ENCODE measurements at regions not wholly inside any gene's neighbourhood (a gene's known extent, or its start where the extent isn't known, plus 50 kb on each side); places are given as distances from the start of the nearest gene placed in this dataset.

DNA sequence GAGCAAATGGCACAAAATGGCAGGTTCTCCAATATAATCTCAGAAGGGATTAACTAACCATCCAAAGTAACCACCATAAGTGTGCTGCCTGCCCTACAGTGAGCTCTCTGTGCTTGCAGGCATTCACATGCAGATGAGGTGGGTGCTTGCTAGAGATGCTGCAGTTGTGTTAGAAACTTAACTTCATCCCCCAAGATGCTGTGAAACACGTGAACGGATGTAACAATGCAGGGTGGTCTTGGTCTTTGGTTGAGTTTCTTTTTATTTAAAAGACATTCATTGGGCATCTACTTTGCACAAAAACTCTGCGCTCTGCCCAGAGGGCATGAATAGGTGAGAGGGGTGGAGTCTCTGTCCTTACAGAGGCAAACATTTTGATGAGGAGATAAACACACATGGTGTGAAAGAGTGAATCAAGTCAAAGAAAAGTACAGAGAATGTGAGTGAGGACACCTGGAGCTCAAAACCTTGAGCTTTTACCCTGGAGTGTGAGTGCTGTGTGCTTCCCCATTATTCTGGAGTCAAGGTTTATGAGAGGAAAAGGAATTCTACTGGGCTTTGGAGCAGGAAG, 143.9 kb upstream of the DAP start:
- peaks cover 16% of the 10 kb centered on the region for H3K4me1 ChIP-seq
- Mint-ChIP-seq H3K36me3 (no peaks in the 10 kb centered on the region), H3K4me3 (no peak overlapping the region), H3K27ac (no peak overlapping the region), H3K9me3 (no peaks in the 10 kb centered on the region), H3K27me3 (ENCODE audit: insufficient read depth, low read depth) (peaks cover 2% of the 10 kb centered on the region), H3K4me1 (peaks cover 17% of the 10 kb centered on the region)
- H3F3A ChIP-seq (ENCODE audit: low read depth) = peaks cover 8% of the 10 kb centered on the region
- no peaks in the 10 kb centered on the region for H3K36me3 ChIP-seq
- no peaks in the 10 kb centered on the region for H3K79me2 ChIP-seq (ENCODE audit: low read depth)
- peak overlapping the region; percentile 8 for H2AFZ ChIP-seq (replicated peaks)
- peak; percentile 34 for DNase-seq (ENCODE audit: low spot score)
- no peaks in the 10 kb centered on the region for H3K9me3 ChIP-seq (ENCODE audit: low read depth)
- no peak overlapping the region for H3K4me3 ChIP-seq
- H4K20me1 ChIP-seq (ENCODE audit: low read depth) = no peaks in the 10 kb centered on the region
- no peak overlapping the region for H3K9ac ChIP-seq
- no peak overlapping the region for H3K27ac ChIP-seq
- TF ChIP-seq EZH2 (IDR thresholded peaks at IDR 0.05) = no peak
- no peak for TF ChIP-seq CTCF (IDR thresholded peaks at IDR 0.05)
- no peak for TF ChIP-seq EZH2phosphoT487 (IDR thresholded peaks at IDR 0.05)
- peak overlapping the region; percentile 8 for H3K4me2 ChIP-seq
- no peaks in the 10 kb centered on the region for H3K27me3 ChIP-seq

- H3F3A ChIP-seq (ENCODE audit: low read depth) = peaks cover 18% of the 10 kb centered on the region
- no peaks in the 10 kb centered on the region for H3K36me3 Mint-ChIP-seq
- no peak for DNase-seq (ENCODE audit: low spot score)
- no peak overlapping the region for H3K4me3 Mint-ChIP-seq
- H3K79me2 ChIP-seq (ENCODE audit: low read depth) = no peaks in the 10 kb centered on the region
- no peak overlapping the region for H3K27ac Mint-ChIP-seq
- no peaks in the 10 kb centered on the region for H3K36me3 ChIP-seq
- peaks cover 25% of the 10 kb centered on the region for H3K4me1 ChIP-seq
- H3K27me3 ChIP-seq = no peaks in the 10 kb centered on the region
- H2AFZ ChIP-seq (replicated peaks) = no peak overlapping the region
- H4K20me1 ChIP-seq (ENCODE audit: low read depth) = no peaks in the 10 kb centered on the region
- TF ChIP-seq EZH2phosphoT487 (IDR thresholded peaks at IDR 0.05) (no peak), CTCF (IDR thresholded peaks at IDR 0.05) (no peak), EZH2 (IDR thresholded peaks at IDR 0.05) (no peak)
- H3K4me1 Mint-ChIP-seq = peaks cover 17% of the 10 kb centered on the region
- no peak overlapping the region for H3K4me3 ChIP-seq
- H3K9me3 Mint-ChIP-seq = no peaks in the 10 kb centered on the region
- no peak overlapping the region for H3K9ac ChIP-seq
- H3K27me3 Mint-ChIP-seq (ENCODE audit: insufficient read depth, low read depth) = peaks cover 2% of the 10 kb centered on the region
- H3K9me3 ChIP-seq (ENCODE audit: low read depth) = no peaks in the 10 kb centered on the region
- no peak overlapping the region for H3K4me2 ChIP-seq
- H3K27ac ChIP-seq = no peak overlapping the region
Measured at GRCh38 chr5:10903786-10904560, 142.9 kb upstream of the DAP start.

- H3K4me3 ChIP-seq = no peak overlapping the region
Measured at GRCh38 chr5:10902145-10902544, 141.1 kb upstream of the DAP start.

More at GRCh38 chr5:10902145-10902544, 141.1 kb upstream of the DAP start:
- Histone ChIP-seq H3K4me2 (no peak overlapping the region), H2AFZ (replicated peaks) (no peak overlapping the region), H3K27ac (no peak overlapping the region), H3F3A (ENCODE audit: low read depth) (peaks cover 29% of the 10 kb centered on the region), H3K79me2 (ENCODE audit: low read depth) (no peaks in the 10 kb centered on the region), H3K9me3 (ENCODE audit: low read depth) (no peaks in the 10 kb centered on the region), H3K9ac (no peak overlapping the region), H4K20me1 (ENCODE audit: low read depth) (no peaks in the 10 kb centered on the region), H3K4me1 (peaks cover 35% of the 10 kb centered on the region), H3K27me3 (no peaks in the 10 kb centered on the region), H3K36me3 (no peaks in the 10 kb centered on the region)
- H3K27me3 Mint-ChIP-seq (ENCODE audit: insufficient read depth, low read depth) = peaks cover 2% of the 10 kb centered on the region
- H3K9me3 Mint-ChIP-seq = no peaks in the 10 kb centered on the region
- peaks cover 26% of the 10 kb centered on the region for H3K4me1 Mint-ChIP-seq
- no peak overlapping the region for H3K4me3 Mint-ChIP-seq
- DNase-seq (ENCODE audit: low spot score) = no peak
- H3K36me3 Mint-ChIP-seq = no peaks in the 10 kb centered on the region
- H3K27ac Mint-ChIP-seq = no peak overlapping the region
- no peak for TF ChIP-seq CTCF (IDR thresholded peaks at IDR 0.05)
- no peak for TF ChIP-seq EZH2phosphoT487 (IDR thresholded peaks at IDR 0.05)
- TF ChIP-seq EZH2 (IDR thresholded peaks at IDR 0.05) = no peak
